ENCODE measurements at regions not wholly inside any gene's neighbourhood (a gene's known extent, or its start where the extent isn't known, plus 50 kb on each side); places are given as distances from the start of the nearest gene placed in this dataset.

- no peak for TF ChIP-seq CTCF (IDR thresholded peaks at IDR 0.05; ENCODE audit: insufficient read depth, low read length, severe bottlenecking)
- Histone ChIP-seq H3K4me3 (ENCODE audit: low read depth, low read length) (no peak overlapping the region), H3K27me3 (ENCODE audit: control insufficient read depth, insufficient read depth, low read length) (no peaks in the 10 kb centered on the region), H3K36me3 (ENCODE audit: control insufficient read depth, insufficient read depth, low read length) (no peaks in the 10 kb centered on the region)
- DNase-seq (ENCODE audit: low read depth) (no peak), FAIRE-seq (no peak)
These were observed 99.4 kb downstream of the HPGD start for GRCh38 chr4:174422893-174423256.

GRCh38 chr4:174420316-174420715, 102.0 kb downstream of the HPGD start:
- Histone ChIP-seq H3K4me3 (ENCODE audit: low read depth, low read length) (no peak overlapping the region), H3K36me3 (ENCODE audit: control insufficient read depth, insufficient read depth, low read length) (no peaks in the 10 kb centered on the region), H3K27me3 (ENCODE audit: control insufficient read depth, insufficient read depth, low read length) (no peaks in the 10 kb centered on the region)
- TF ChIP-seq CTCF (IDR thresholded peaks at IDR 0.05; ENCODE audit: insufficient read depth, low read length, severe bottlenecking): no peak
- DNase-seq (ENCODE audit: low read depth): no peak
- FAIRE-seq: no peak

GRCh38 chr4:174418640-174419212, 103.6 kb downstream of the HPGD start:
- H3K4me3 ChIP-seq (ENCODE audit: low read depth, low read length): no peak overlapping the region
- H3K36me3 ChIP-seq (ENCODE audit: control insufficient read depth, insufficient read depth, low read length): no peaks in the 10 kb centered on the region
- FAIRE-seq (no peak), DNase-seq (ENCODE audit: low read depth) (no peak)
- no peaks in the 10 kb centered on the region for H3K27me3 ChIP-seq (ENCODE audit: control insufficient read depth, insufficient read depth, low read length)
- no peak for TF ChIP-seq CTCF (IDR thresholded peaks at IDR 0.05; ENCODE audit: insufficient read depth, low read length, severe bottlenecking)

GRCh38 chr4:174408841-174409552, 113.3 kb downstream of the HPGD start:
- no peaks in the 10 kb centered on the region for H3K27me3 ChIP-seq (ENCODE audit: control insufficient read depth, insufficient read depth, low read length)
- no peak for FAIRE-seq
- no peak overlapping the region for H3K4me3 ChIP-seq (ENCODE audit: low read depth, low read length)
- no peak for TF ChIP-seq CTCF (IDR thresholded peaks at IDR 0.05; ENCODE audit: insufficient read depth, low read length, severe bottlenecking)
- no peak for DNase-seq (ENCODE audit: low read depth)
- H3K36me3 ChIP-seq (ENCODE audit: control insufficient read depth, insufficient read depth, low read length): no peaks in the 10 kb centered on the region

GRCh38 chr4:174406383-174406782, 115.9 kb downstream of the HPGD start:
- no peak for TF ChIP-seq CTCF (IDR thresholded peaks at IDR 0.05; ENCODE audit: insufficient read depth, low read length, severe bottlenecking)

DNA sequence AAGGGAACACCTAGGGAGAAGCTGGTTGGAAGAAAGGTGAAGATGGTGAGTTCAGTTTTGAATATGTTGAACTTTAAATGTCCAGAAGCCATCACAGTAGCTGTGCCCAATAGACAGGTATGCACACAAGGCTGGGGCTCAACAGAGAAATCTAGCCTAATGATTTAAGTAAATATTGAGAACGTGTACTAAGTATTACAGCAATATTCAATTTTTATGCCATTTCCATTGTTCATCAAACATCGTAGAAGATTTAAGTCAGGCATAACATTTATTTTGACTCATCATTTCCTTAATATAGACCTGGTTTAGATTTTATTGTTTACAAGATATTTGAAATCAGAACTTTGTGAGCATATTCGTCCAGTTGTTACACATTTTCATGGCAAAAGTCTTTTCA, 116.4 kb downstream of the HPGD start:
- DNase-seq (ENCODE audit: low read depth): no peak
- Histone ChIP-seq H3K4me3 (ENCODE audit: low read depth, low read length) (no peak overlapping the region), H3K36me3 (ENCODE audit: control insufficient read depth, insufficient read depth, low read length) (no peaks in the 10 kb centered on the region), H3K27me3 (ENCODE audit: control insufficient read depth, insufficient read depth, low read length) (no peaks in the 10 kb centered on the region)
- no peak for TF ChIP-seq CTCF (IDR thresholded peaks at IDR 0.05; ENCODE audit: insufficient read depth, low read length, severe bottlenecking)
- FAIRE-seq: no peak

More at GRCh38 chr4:174406383-174406782, 115.9 kb downstream of the HPGD start:
- Histone ChIP-seq H3K4me3 (ENCODE audit: low read depth, low read length) (no peak overlapping the region), H3K27me3 (ENCODE audit: control insufficient read depth, insufficient read depth, low read length) (no peaks in the 10 kb centered on the region), H3K36me3 (ENCODE audit: control insufficient read depth, insufficient read depth, low read length) (no peaks in the 10 kb centered on the region)
- DNase-seq (ENCODE audit: low read depth) (no peak), FAIRE-seq (no peak)

Measured in bronchial epithelial cell (primary cell).